GM10248 (cell line): ENCODE measurements at regions not wholly inside any gene's neighbourhood (a gene's known extent, or its start where the extent isn't known, plus 50 kb on each side); places are given as distances from the start of the nearest gene placed in this dataset.

Experiments
- CTCF ChIA-PET: fragments of 300-600 bp; sonication (Branson Sonifier 250); formaldehyde crosslinking; extraction: SDS; loops from one replicate; lab custom pipeline; 2021; ENCODE audit warnings: antibody characterized with exemption; lab: Yijun Ruan, JAX
- POLR2A ChIA-PET: fragments of 350-650 bp; sonication (Branson Sonifier 250); formaldehyde crosslinking; extraction: SDS; loops from one replicate; lab custom pipeline; 2020; ENCODE audit warnings: antibody characterized with exemption; lab: Yijun Ruan, JAX
- DNase-seq: peaks from one replicate; pipeline ENCODE4 v3.0.0; 2012; ENCODE audit errors: extremely low spot score
- CTCF ChIP-seq: IDR thresholded peaks from 2 replicates; pipeline ENCODE4 v1.5.1; 2012; ENCODE audit warnings: mild to moderate bottlenecking, low read depth; ENCODE audit errors: extremely low read depth, missing control alignments, control extremely low read depth

GRCh38 chrX:68939868-68940267 is 111.0 kb downstream of the EFNB1 start:
- ChIA-PET POLR2A (no interaction called here), CTCF (no interaction called here)
- TF ChIP-seq CTCF: no peak
- DNase-seq: no peak

- no peak for DNase-seq
- CTCF ChIA-PET: no interaction called here
- POLR2A ChIA-PET: no interaction called here
- no peak for TF ChIP-seq CTCF
Measured at GRCh38 chrX:68938244-68939004, 109.6 kb downstream of the EFNB1 start.

- ChIA-PET CTCF (no interaction called here), POLR2A (no interaction called here)
- DNase-seq: no peak
- TF ChIP-seq CTCF: no peak
Measured at GRCh38 chrX:68937581-68937980, 108.8 kb downstream of the EFNB1 start.

GRCh38 chrX:68936608-68937007 is 107.8 kb downstream of the EFNB1 start:
- CTCF ChIA-PET: no interaction called here
- TF ChIP-seq CTCF: no peak
- DNase-seq: no peak
- POLR2A ChIA-PET: no interaction called here

- no peak for TF ChIP-seq CTCF
- ChIA-PET CTCF (no interaction called here), POLR2A (no interaction called here)
Measured at GRCh38 chrX:68936126-68936525, 107.3 kb downstream of the EFNB1 start.

GRCh38 chrX:68935362-68935761 is 106.5 kb downstream of the EFNB1 start:
- DNase-seq: no peak
- CTCF ChIA-PET: interaction anchor here (0.9 kb wide), 1 partner anchor 17 kb away, joined by 3 read pairs; no protein-coding TSS in a partner anchor
- POLR2A ChIA-PET: no interaction called here
- TF ChIP-seq CTCF: no peak

More at GRCh38 chrX:68936126-68936525, 107.3 kb downstream of the EFNB1 start:
- DNase-seq: no peak
